HG02798 (cell line): ENCODE measurements at regions not wholly inside any gene's neighbourhood (a gene's known extent, or its start where the extent isn't known, plus 50 kb on each side); places are given as distances from the start of the nearest gene placed in this dataset.
A peak's percentile ranks its signal among the peaks of the same experiment; 100 is the strongest.

Experiments used
- ATAC-seq: cut with Tn5 transposase; IDR thresholded peaks from one replicate; pipeline ENCODE4 v1.9.1; 2021; ENCODE audit warnings: mild to moderate bottlenecking; ENCODE audit not compliant: unreplicated experiment, poor library complexity

DNA sequence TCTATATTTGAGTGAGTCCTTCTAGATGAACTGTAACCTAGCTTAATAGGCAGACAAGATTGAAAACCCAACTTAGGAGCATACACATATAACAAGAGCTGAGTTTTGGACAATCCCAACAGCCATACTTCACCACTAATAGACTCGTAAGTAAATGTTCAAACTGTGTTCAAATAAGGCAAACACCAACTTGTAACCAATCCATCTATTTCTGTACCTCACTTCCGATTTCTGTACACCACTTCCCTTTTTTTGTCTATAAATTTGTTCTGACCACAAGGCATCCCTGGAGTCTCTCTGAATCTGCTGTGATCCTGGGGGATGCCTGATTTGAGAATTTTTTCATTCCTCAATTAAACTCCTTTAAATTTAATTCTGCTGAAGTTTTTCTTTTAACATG lies 1149.1 kb upstream of the NRXN1 start:
- no peak for ATAC-seq

- ATAC-seq, result no peak
These were observed 1146.9 kb upstream of the NRXN1 start for GRCh38 chr2:52178845-52179244.

GRCh38 chr2:52145005-52145404 lies 1113.1 kb upstream of the NRXN1 start:
- no peak for ATAC-seq

DNA sequence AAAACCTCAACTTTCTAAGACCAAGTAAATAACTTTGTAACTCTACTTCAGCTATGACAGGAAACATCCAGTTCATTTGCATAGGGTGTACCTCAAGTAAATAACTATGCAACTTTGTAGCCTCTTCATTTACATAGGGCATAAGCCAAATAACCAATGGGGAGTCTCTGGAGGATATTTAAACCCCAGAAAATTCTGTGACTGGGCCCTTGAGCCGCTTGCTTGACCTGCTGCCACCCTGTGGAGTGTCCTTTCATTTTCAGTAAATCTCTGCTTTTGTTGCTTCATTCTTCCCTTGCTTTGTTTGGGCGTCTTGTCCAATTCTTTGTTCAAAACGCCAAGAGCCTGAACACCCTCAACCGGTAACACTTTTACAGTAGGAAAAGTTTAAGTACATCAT lies 1112.7 kb upstream of the NRXN1 start:
- ATAC-seq, result no peak

GRCh38 chr2:52141076-52141475 lies 1109.1 kb upstream of the NRXN1 start:
- ATAC-seq, result no peak

- ATAC-seq, result no peak
These were observed 1107.3 kb upstream of the NRXN1 start for GRCh38 chr2:52139241-52139640.

GRCh38 chr2:52135235-52135634 lies 1103.3 kb upstream of the NRXN1 start:
- no peak for ATAC-seq

DNA sequence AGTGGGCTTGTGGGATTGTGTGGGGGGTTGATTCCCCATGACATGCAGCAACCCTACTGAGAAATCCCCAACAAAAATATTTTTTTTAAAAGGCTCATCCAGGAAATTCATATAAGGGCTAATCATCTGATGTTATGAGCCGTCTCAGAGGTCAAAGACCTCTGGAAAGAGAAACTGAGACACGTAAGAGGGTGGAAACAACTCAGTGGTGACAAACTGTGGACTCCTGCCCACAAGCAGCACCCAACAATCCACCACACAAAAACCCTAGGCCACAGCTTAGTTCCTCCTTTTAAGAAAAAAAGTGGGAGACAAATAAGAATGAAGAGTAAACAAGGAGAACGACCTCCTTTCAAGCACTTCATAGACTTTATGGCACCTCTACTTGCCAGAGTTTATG lies 1096.1 kb upstream of the NRXN1 start:
- no peak for ATAC-seq

GRCh38 chr2:52127527-52127926 lies 1095.6 kb upstream of the NRXN1 start:
- no peak for ATAC-seq

GRCh38 chr2:52117299-52117698 lies 1085.4 kb upstream of the NRXN1 start:
- no peak for ATAC-seq

GRCh38 chr2:52115750-52116149 lies 1083.8 kb upstream of the NRXN1 start:
- no peak for ATAC-seq

DNA sequence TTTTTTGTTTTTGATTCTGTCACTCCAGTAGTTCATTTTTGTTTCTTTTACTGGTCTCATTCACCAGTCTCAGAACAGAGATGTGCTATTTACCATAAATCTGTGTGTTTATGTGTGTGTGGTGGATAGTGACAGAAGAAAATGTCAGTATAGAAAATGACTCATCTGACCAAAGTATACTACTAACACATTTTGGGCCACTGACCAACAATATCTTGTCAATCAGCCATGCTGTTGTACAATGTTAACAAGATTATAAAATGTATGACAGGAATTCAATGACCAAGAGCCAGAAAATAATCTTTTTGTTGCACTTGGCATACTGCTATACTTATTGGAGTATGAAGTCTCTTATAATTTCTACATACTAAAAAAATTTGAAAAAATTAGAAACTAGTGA lies 1081.4 kb upstream of the NRXN1 start:
- no peak for ATAC-seq

DNA sequence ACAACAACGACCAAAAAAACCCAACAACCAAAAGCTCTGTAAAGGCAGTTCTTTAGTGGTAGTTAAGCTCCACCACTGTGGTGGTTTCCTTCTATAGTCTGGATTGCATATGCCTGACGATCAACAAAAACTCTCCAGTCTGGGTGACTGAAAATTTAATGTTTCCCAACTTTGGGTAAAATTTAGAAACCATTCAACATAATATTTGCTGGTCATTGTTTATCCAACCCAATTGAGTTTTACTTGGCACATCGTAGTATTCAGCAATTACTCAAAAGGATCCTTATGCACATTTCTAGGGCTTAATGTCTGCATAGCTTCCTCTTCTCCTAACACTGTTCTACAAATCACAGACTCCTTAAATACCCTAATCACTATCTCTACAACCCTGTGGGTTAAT lies 1080.2 kb upstream of the NRXN1 start:
- no peak for ATAC-seq

- ATAC-seq, result no peak
These were observed 1075.2 kb upstream of the NRXN1 start for GRCh38 chr2:52107124-52107523.

GRCh38 chr2:52097071-52097470 lies 1065.1 kb upstream of the NRXN1 start:
- ATAC-seq, result no peak

DNA sequence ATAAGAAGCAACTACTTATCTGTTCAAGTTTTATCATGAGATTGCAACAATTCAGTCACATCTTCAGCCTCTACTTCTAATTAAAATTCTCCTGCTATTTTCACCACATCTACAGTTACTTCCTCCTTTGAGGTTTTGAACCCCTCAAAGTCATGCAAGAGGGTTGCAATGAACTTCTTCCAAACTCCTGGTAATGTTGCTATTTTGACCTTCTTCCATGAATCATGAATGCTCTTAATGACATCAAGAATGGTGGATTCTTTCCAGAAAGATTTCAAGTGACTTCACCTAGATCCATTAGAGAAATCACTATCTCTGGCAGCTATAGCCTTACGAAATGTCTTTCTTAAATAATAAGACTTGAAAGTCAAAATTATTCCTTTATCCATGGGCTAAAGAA lies 1052.8 kb upstream of the NRXN1 start:
- ATAC-seq, result no peak

DNA sequence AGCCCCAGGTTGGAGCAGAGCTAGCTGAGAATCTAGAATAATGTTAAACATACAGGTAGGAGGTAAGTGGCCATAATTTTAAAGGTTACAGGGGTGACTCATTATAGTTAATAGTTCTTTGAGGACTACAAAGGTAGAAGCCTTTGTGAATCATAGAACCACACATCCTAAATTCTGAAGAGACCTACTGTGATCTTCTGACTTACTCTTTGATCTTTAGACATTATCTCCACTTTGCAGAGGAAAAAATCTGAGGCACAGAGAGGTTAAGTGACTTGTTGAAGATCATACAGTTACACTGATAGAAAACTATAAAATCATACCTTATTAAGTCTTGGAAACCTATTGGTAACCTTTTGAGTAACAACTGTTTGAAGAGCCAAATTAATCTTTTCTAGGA lies 1051.3 kb upstream of the NRXN1 start:
- ATAC-seq, result no peak

- ATAC-seq, result no peak
These were observed 1050.7 kb upstream of the NRXN1 start for GRCh38 chr2:52082646-52083045.

GRCh38 chr2:52079602-52080001 lies 1047.7 kb upstream of the NRXN1 start:
- ATAC-seq, result no peak

- peak; percentile 39 for ATAC-seq
These were observed 1045.2 kb upstream of the NRXN1 start for GRCh38 chr2:52077159-52077558.

- peak; percentile 32 for ATAC-seq
These were observed 1042.3 kb upstream of the NRXN1 start for GRCh38 chr2:52074130-52074719.

DNA sequence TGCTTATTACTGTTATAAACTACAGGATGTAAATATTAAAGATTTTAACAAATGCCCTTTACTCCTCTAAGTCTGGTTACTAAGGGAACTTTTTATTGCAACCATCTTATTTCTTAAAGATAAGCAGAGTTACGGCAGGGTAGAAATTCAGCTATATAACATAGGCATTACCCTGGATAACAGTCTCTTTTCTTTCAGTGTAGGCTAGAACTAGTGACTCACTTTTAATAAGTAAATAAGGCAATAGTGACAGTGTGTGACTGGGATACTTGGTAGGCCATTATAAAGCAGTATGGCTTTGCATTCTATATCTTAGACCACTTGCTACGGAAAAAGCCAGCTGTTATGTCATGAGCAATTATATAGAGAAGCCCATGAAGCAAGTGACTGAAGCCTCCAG lies 1041.0 kb upstream of the NRXN1 start:
- no peak for ATAC-seq

GRCh38 chr2:52070665-52071064 lies 1038.7 kb upstream of the NRXN1 start:
- ATAC-seq, result no peak
